Bronchial epithelial cell (primary cell): ENCODE measurements at regions not wholly inside any gene's neighbourhood (a gene's known extent, or its start where the extent isn't known, plus 50 kb on each side); places are given as distances from the start of the nearest gene placed in this dataset.

Experiments used
- DNase-seq: peaks from one replicate; pipeline ENCODE4 v3.0.0-alpha.2; 2010; ENCODE audit warnings: low read depth
- FAIRE-seq: peaks from 2 replicates; lab custom pipeline; 2011; peaks lifted over from hg19 to GRCh38; lab: Jason Lieb, UNC
- H3K27me3 ChIP-seq: 2 replicates; pipeline ENCODE4 v1.5.1; 2011; ENCODE audit warnings: low read length; ENCODE audit not compliant: control insufficient read depth, insufficient read depth
- H3K36me3 ChIP-seq: 2 replicates; pipeline ENCODE4 v1.5.1; 2011; ENCODE audit warnings: low read length; ENCODE audit not compliant: control insufficient read depth, insufficient read depth
- H3K4me3 ChIP-seq: 2 replicates; pipeline ENCODE4 v1.5.1; 2011; ENCODE audit warnings: mild to moderate bottlenecking, low read depth, low read length, control low read depth
- CTCF ChIP-seq: IDR thresholded peaks from 2 replicates; pipeline ENCODE4 v1.5.1; 2011; ENCODE audit warnings: mild to moderate bottlenecking, moderate library complexity, low read length, control low read depth, inconsistent platforms; ENCODE audit not compliant: insufficient read depth, severe bottlenecking

GRCh38 chr9:18393340-18394130 is 80.4 kb upstream of the ADAMTSL1 start:
- FAIRE-seq, result peak; percentile 64
- no peak for TF ChIP-seq CTCF

GRCh38 chr9:18394847-18395351 is 79.1 kb upstream of the ADAMTSL1 start:
- Histone ChIP-seq H3K27me3 (no peaks in the 10 kb centered on the region), H3K36me3 (no peaks in the 10 kb centered on the region), H3K4me3 (no peak overlapping the region)
- no peak for DNase-seq
- FAIRE-seq, result no peak
- no peak for TF ChIP-seq CTCF

More at GRCh38 chr9:18393340-18394130, 80.4 kb upstream of the ADAMTSL1 start:
- peak; percentile 99 for DNase-seq
- Histone ChIP-seq H3K27me3 (no peaks in the 10 kb centered on the region), H3K4me3 (no peak overlapping the region), H3K36me3 (no peaks in the 10 kb centered on the region)

- no peaks in the 10 kb centered on the region for H3K36me3 ChIP-seq
- DNase-seq (peak; percentile 27), FAIRE-seq (no peak)
- H3K27me3 ChIP-seq, result no peaks in the 10 kb centered on the region
- no peak overlapping the region for H3K4me3 ChIP-seq
- TF ChIP-seq CTCF, result no peak
Measured at GRCh38 chr9:18396102-18396728, 77.7 kb upstream of the ADAMTSL1 start.

- Histone ChIP-seq H3K27me3 (no peaks in the 10 kb centered on the region), H3K36me3 (no peaks in the 10 kb centered on the region), H3K4me3 (no peak overlapping the region)
- no peak for DNase-seq
- FAIRE-seq, result no peak
- TF ChIP-seq CTCF, result no peak
Measured at GRCh38 chr9:18397076-18397475, 76.9 kb upstream of the ADAMTSL1 start.

- no peak for FAIRE-seq
- H3K4me3 ChIP-seq, result no peak overlapping the region
- DNase-seq, result no peak
- TF ChIP-seq CTCF, result no peak
- no peaks in the 10 kb centered on the region for H3K27me3 ChIP-seq
- no peaks in the 10 kb centered on the region for H3K36me3 ChIP-seq
Measured at GRCh38 chr9:18398038-18398437, 75.9 kb upstream of the ADAMTSL1 start.
